BLaER1 (cell line): ENCODE measurements at regions not wholly inside any gene's neighbourhood (a gene's known extent, or its start where the extent isn't known, plus 50 kb on each side); places are given as distances from the start of the nearest gene placed in this dataset.

ENCODE experiments used
- H3K27ac ChIP-seq: shearing (Covaris generic); formaldehyde crosslinking; 2 replicates; pipeline ENCODE4 v1.8.1; 2022
- H3K27me3 ChIP-seq: shearing (Covaris generic); formaldehyde crosslinking; 2 replicates; pipeline ENCODE4 v1.8.1; 2022
- H3K36me3 ChIP-seq: shearing (Covaris generic); formaldehyde crosslinking; 2 replicates; pipeline ENCODE4 v1.8.1; 2022
- H3K4me1 ChIP-seq: shearing (Covaris generic); formaldehyde crosslinking; 2 replicates; pipeline ENCODE4 v1.8.1; 2022
- H3K4me2 ChIP-seq: shearing (Covaris generic); formaldehyde crosslinking; 2 replicates; pipeline ENCODE4 v1.8.1; 2022
- H3K4me3 ChIP-seq: shearing (Covaris generic); formaldehyde crosslinking; 2 replicates; pipeline ENCODE4 v1.8.1; 2022
- H3K9ac ChIP-seq: shearing (Covaris generic); formaldehyde crosslinking; 2 replicates; pipeline ENCODE4 v1.8.1; 2022
- H3K9me3 ChIP-seq: shearing (Covaris generic); formaldehyde crosslinking; 2 replicates; pipeline ENCODE4 v1.8.1; 2022
- H4K20me1 ChIP-seq: shearing (Covaris generic); formaldehyde crosslinking; 2 replicates; pipeline ENCODE4 v1.8.1; 2022
- Cebpa-rat ChIP-seq: shearing (Covaris generic); IDR thresholded peaks from 2 replicates; pipeline ENCODE4 v1.8.1; 2022

- H3K9ac ChIP-seq: no peak overlapping the region
- no peaks in the 10 kb centered on the region for H3K9me3 ChIP-seq
- TF ChIP-seq Cebpa-rat: no peak
- no peak overlapping the region for H3K4me3 ChIP-seq
- no peaks in the 10 kb centered on the region for H3K36me3 ChIP-seq
- no peaks in the 10 kb centered on the region for H4K20me1 ChIP-seq
- H3K27ac ChIP-seq: no peak overlapping the region
- H3K4me2 ChIP-seq: no peak overlapping the region
- no peaks in the 10 kb centered on the region for H3K4me1 ChIP-seq
- no peaks in the 10 kb centered on the region for H3K27me3 ChIP-seq
Observed at GRCh38 chr7:21103426-21104123, 316.9 kb upstream of the SP8 start.

- Histone ChIP-seq H3K4me2 (no peak overlapping the region), H4K20me1 (no peaks in the 10 kb centered on the region), H3K4me1 (no peaks in the 10 kb centered on the region), H3K27ac (no peak overlapping the region), H3K4me3 (no peak overlapping the region), H3K36me3 (no peaks in the 10 kb centered on the region), H3K9me3 (no peaks in the 10 kb centered on the region), H3K9ac (no peak overlapping the region), H3K27me3 (no peaks in the 10 kb centered on the region)
- TF ChIP-seq Cebpa-rat: no peak
Observed at GRCh38 chr7:21104124-21104500, 317.4 kb upstream of the SP8 start.

GRCh38 chr7:21106296-21106732, 319.6 kb upstream of the SP8 start:
- H3K9ac ChIP-seq: no peak overlapping the region
- no peak overlapping the region for H3K27ac ChIP-seq
- H3K4me2 ChIP-seq: no peak overlapping the region
- H4K20me1 ChIP-seq: no peaks in the 10 kb centered on the region
- no peaks in the 10 kb centered on the region for H3K4me1 ChIP-seq
- no peaks in the 10 kb centered on the region for H3K9me3 ChIP-seq
- no peak for TF ChIP-seq Cebpa-rat
- no peaks in the 10 kb centered on the region for H3K36me3 ChIP-seq
- H3K27me3 ChIP-seq: no peaks in the 10 kb centered on the region
- H3K4me3 ChIP-seq: no peak overlapping the region

- TF ChIP-seq Cebpa-rat: no peak
- Histone ChIP-seq H3K4me3 (no peak overlapping the region), H3K4me2 (no peak overlapping the region), H3K27me3 (no peaks in the 10 kb centered on the region), H3K9me3 (no peaks in the 10 kb centered on the region), H4K20me1 (no peaks in the 10 kb centered on the region), H3K27ac (no peak overlapping the region), H3K36me3 (no peaks in the 10 kb centered on the region), H3K4me1 (no peaks in the 10 kb centered on the region), H3K9ac (no peak overlapping the region)
Observed at GRCh38 chr7:21107101-21107500, 320.4 kb upstream of the SP8 start.

GRCh38 chr7:21108182-21108581, 319.7 kb upstream of the SP4 start:
- Histone ChIP-seq H3K4me2 (no peak overlapping the region), H3K4me1 (no peaks in the 10 kb centered on the region), H3K9me3 (no peaks in the 10 kb centered on the region), H3K36me3 (no peaks in the 10 kb centered on the region), H4K20me1 (no peaks in the 10 kb centered on the region), H3K4me3 (no peak overlapping the region), H3K9ac (no peak overlapping the region), H3K27me3 (no peaks in the 10 kb centered on the region), H3K27ac (no peak overlapping the region)
- TF ChIP-seq Cebpa-rat: no peak

- H3K27ac ChIP-seq: no peak overlapping the region
- no peak overlapping the region for H3K4me2 ChIP-seq
- no peak for TF ChIP-seq Cebpa-rat
Observed at GRCh38 chr7:21113609-21114415, 314.1 kb upstream of the SP4 start.

GRCh38 chr7:21123586-21123985, 304.3 kb upstream of the SP4 start:
- Histone ChIP-seq H3K36me3 (no peaks in the 10 kb centered on the region), H3K4me3 (no peak overlapping the region), H3K4me2 (no peak overlapping the region), H3K27ac (no peak overlapping the region), H3K27me3 (no peaks in the 10 kb centered on the region), H4K20me1 (no peaks in the 10 kb centered on the region), H3K4me1 (no peaks in the 10 kb centered on the region), H3K9ac (no peak overlapping the region), H3K9me3 (no peaks in the 10 kb centered on the region)
- TF ChIP-seq Cebpa-rat: no peak

More at GRCh38 chr7:21113609-21114415, 314.1 kb upstream of the SP4 start:
- Histone ChIP-seq H3K27me3 (no peaks in the 10 kb centered on the region), H3K9me3 (no peaks in the 10 kb centered on the region), H3K4me3 (no peak overlapping the region), H3K36me3 (no peaks in the 10 kb centered on the region), H4K20me1 (no peaks in the 10 kb centered on the region), H3K9ac (no peak overlapping the region), H3K4me1 (no peaks in the 10 kb centered on the region)

GRCh38 chr7:21125297-21125696, 302.6 kb upstream of the SP4 start:
- Histone ChIP-seq H3K4me2 (no peak overlapping the region), H3K27me3 (no peaks in the 10 kb centered on the region), H3K9me3 (no peaks in the 10 kb centered on the region), H3K36me3 (no peaks in the 10 kb centered on the region), H3K4me3 (no peak overlapping the region), H3K27ac (no peak overlapping the region), H4K20me1 (no peaks in the 10 kb centered on the region), H3K4me1 (no peaks in the 10 kb centered on the region), H3K9ac (no peak overlapping the region)
- no peak for TF ChIP-seq Cebpa-rat

GRCh38 chr7:21128062-21128817, 299.6 kb upstream of the SP4 start:
- Histone ChIP-seq H4K20me1 (no peaks in the 10 kb centered on the region), H3K36me3 (no peaks in the 10 kb centered on the region), H3K4me2 (no peak overlapping the region), H3K4me1 (no peaks in the 10 kb centered on the region), H3K27me3 (no peaks in the 10 kb centered on the region), H3K4me3 (no peak overlapping the region), H3K27ac (no peak overlapping the region), H3K9ac (no peak overlapping the region), H3K9me3 (no peaks in the 10 kb centered on the region)
- TF ChIP-seq Cebpa-rat: no peak

GRCh38 chr7:21131897-21132296, 296.0 kb upstream of the SP4 start:
- H3K27me3 ChIP-seq: no peaks in the 10 kb centered on the region
- no peak overlapping the region for H3K9ac ChIP-seq
- no peak overlapping the region for H3K27ac ChIP-seq
- H3K4me2 ChIP-seq: no peak overlapping the region
- no peak for TF ChIP-seq Cebpa-rat
- no peaks in the 10 kb centered on the region for H3K4me1 ChIP-seq
- no peak overlapping the region for H3K4me3 ChIP-seq
- H3K36me3 ChIP-seq: no peaks in the 10 kb centered on the region
- no peaks in the 10 kb centered on the region for H4K20me1 ChIP-seq
- H3K9me3 ChIP-seq: no peaks in the 10 kb centered on the region
